Pancreas (tissue), 10 donors: ENCODE measurements at regions not wholly inside any gene's neighbourhood (a gene's known extent, or its start where the extent isn't known, plus 50 kb on each side); places are given as distances from the start of the nearest gene placed in this dataset.

Experiments used
- ATAC-seq, 4 donors: fragments of 200-7000 bp; cut with Tn5 transposase; one replicate each; pipeline versions ENCODE4 v1.8.0 to v1.9.1; 2020; ENCODE audit warnings: mild to moderate bottlenecking in 4 of 4, moderate library complexity in 4 of 4
- DNase-seq, 6 donors: peaks; one replicate each; pipeline ENCODE4 v3.0.0-alpha.2; 2020
- FAIRE-seq: peaks from 2 replicates; lab custom pipeline; 2012; peaks lifted over from hg19 to GRCh38; lab: Jason Lieb, UNC
- H3K27ac ChIP-seq, 4 donors: fragments of 200-600 bp; sonication (generic); 1 replicate in 3 of 4; 2 replicates in 1 of 4; pipeline versions ENCODE4 v1.5.0 to v1.8.0; 2020
- H3K27me3 ChIP-seq, 4 donors: fragments of 200-600 bp; one replicate each; pipeline ENCODE4 v1.8.0; 2021
- H3K36me3 ChIP-seq, 3 donors: fragments of 200-600 bp; sonication (generic) in 1 of 3; one replicate each; pipeline versions ENCODE4 v1.5.0 to v1.8.0; 2020 to 2021
- H3K4me1 ChIP-seq, 3 donors: fragments of 200-600 bp; one replicate each; pipeline ENCODE4 v1.8.0; 2021
- H3K4me3 ChIP-seq, 4 donors: fragments of 200-600 bp; sonication (generic) in 2 of 4; one replicate each; pipeline versions ENCODE4 v1.5.0 to v1.8.0; 2020 to 2021
- H3K9me3 ChIP-seq, 4 donors: fragments of 200-600 bp; one replicate each; pipeline ENCODE4 v1.8.0; 2021
- WGBS, 2 donors: extraction: QIAGEN DNeasy Blood & Tissue Kit; methylation state at CpG; one replicate each; pipeline ENCODE4 v1.1.7; 2013; 5-methylcytosine and 5-hydroxymethylcytosine counted together
- intact Hi-C, 3 donors: fragments of 100-400 bp; cut with DNase I; formaldehyde crosslinking; loops; one replicate each; pipeline versions ENCODE4 v1.11.1 to v1.14.2; 2022
- TF ChIP-seq, protein P1 (sequence below), 4 donors: fragments of 200-600 bp; sonication (generic) in 3 of 4; IDR thresholded peaks; one replicate each; pipeline versions ENCODE4 v1.5.0 to v1.8.0; 2021; ENCODE audit warnings: antibody characterized with exemption in 4 of 4
- donor health status: healthy with polysubstance abuse.
- donor health status: DM: no; HTN: no; CAD: no; lungs with moderate emphysema.
- donor health status: DM: no; HTN: no; CAD: no.
- donor health status: control.
- donor health status: control.
- donor health status: Bipolar disorder and iron deficiency.
- donor health status: DM: yes; HTN: yes; CAD: no.
- donor health status: DM: no; HTN: no; CAD: no.
- donor health status: DM: no; HTN: no; CAD: no.
- donor health status: DM: yes; HTN: yes; CAD: no.

- 38 to 52% methylated on average over 1 of the region's 1 CpG for WGBS, 2 donors
- Histone ChIP-seq H3K36me3 (no peaks in the 10 kb centered on the region), H3K4me1 (no peaks in the 10 kb centered on the region), H3K9me3 (no peaks in the 10 kb centered on the region), H3K27me3 (no peaks in the 10 kb centered on the region), H3K4me3 (no peak overlapping the region), H3K27ac (no peak overlapping the region)
- intact Hi-C loops = no loop called here
- TF ChIP-seq, protein P1, sequence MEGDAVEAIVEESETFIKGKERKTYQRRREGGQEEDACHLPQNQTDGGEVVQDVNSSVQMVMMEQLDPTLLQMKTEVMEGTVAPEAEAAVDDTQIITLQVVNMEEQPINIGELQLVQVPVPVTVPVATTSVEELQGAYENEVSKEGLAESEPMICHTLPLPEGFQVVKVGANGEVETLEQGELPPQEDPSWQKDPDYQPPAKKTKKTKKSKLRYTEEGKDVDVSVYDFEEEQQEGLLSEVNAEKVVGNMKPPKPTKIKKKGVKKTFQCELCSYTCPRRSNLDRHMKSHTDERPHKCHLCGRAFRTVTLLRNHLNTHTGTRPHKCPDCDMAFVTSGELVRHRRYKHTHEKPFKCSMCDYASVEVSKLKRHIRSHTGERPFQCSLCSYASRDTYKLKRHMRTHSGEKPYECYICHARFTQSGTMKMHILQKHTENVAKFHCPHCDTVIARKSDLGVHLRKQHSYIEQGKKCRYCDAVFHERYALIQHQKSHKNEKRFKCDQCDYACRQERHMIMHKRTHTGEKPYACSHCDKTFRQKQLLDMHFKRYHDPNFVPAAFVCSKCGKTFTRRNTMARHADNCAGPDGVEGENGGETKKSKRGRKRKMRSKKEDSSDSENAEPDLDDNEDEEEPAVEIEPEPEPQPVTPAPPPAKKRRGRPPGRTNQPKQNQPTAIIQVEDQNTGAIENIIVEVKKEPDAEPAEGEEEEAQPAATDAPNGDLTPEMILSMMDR (IDR thresholded peaks at IDR 0.05) = no peak
- ATAC-seq (no peak), FAIRE-seq (no peak), DNase-seq (no peak)
These were observed 1132.4 kb upstream of the CDH2 start for GRCh38 chr18:29309366-29309765.

DNA sequence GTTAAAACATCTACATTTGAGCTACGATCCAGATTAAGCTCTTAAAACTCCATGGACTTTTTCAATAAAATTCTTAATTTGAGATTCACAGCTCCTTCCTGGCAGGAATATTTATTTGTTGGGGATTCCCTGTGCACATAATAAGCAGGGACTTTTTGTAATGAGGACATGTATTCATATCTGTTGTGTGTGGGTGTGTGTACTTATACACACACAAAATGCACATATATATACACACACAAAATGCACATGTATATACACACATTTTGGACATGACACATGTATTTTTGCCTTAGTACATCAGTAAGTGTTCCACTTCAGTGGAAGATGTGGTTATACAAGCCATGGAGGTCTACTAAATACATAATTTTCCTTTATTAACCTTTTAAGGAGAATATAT, 1131.1 kb upstream of the CDH2 start:
- no peak for ATAC-seq
- Histone ChIP-seq H3K27me3 (no peaks in the 10 kb centered on the region), H3K27ac (no peak overlapping the region), H3K4me1 (no peaks in the 10 kb centered on the region), H3K4me3 (no peak overlapping the region), H3K9me3 (no peaks in the 10 kb centered on the region), H3K36me3 (no peaks in the 10 kb centered on the region)
- WGBS, 2 donors = 72 to 73% methylated on average over 1 of the region's 1 CpG
- TF ChIP-seq, protein P1 (IDR thresholded peaks at IDR 0.05) = no peak
- no peak for FAIRE-seq
- DNase-seq = no peak
- intact Hi-C loops = no loop called here

- no peak for ATAC-seq
- H3K4me3 ChIP-seq = no peak overlapping the region
- 78 to 89% methylated on average over 2 of the region's 2 CpGs for WGBS, 2 donors
- H3K27me3 ChIP-seq = no peaks in the 10 kb centered on the region
- H3K27ac ChIP-seq = no peak overlapping the region
- FAIRE-seq = no peak
- intact Hi-C loops = no loop called here
- H3K9me3 ChIP-seq = no peaks in the 10 kb centered on the region
- TF ChIP-seq, protein P1 (IDR thresholded peaks at IDR 0.05) = no peak
- H3K36me3 ChIP-seq = no peaks in the 10 kb centered on the region
- H3K4me1 ChIP-seq = no peaks in the 10 kb centered on the region
- DNase-seq = no peak
These were observed 1130.3 kb upstream of the CDH2 start for GRCh38 chr18:29307231-29307630.

- Histone ChIP-seq H3K27ac (no peak overlapping the region), H3K4me1 (no peaks in the 10 kb centered on the region), H3K36me3 (no peaks in the 10 kb centered on the region), H3K4me3 (no peak overlapping the region), H3K9me3 (no peaks in the 10 kb centered on the region), H3K27me3 (no peaks in the 10 kb centered on the region)
- DNase-seq (no peak), ATAC-seq (no peak), FAIRE-seq (no peak)
- TF ChIP-seq, protein P1 (IDR thresholded peaks at IDR 0.05) = no peak
- WGBS, 2 donors = 54 to 63% methylated on average over 3 of the region's 3 CpGs
- intact Hi-C loops = no loop called here
These were observed 1128.6 kb upstream of the CDH2 start for GRCh38 chr18:29305516-29305915.

DNA sequence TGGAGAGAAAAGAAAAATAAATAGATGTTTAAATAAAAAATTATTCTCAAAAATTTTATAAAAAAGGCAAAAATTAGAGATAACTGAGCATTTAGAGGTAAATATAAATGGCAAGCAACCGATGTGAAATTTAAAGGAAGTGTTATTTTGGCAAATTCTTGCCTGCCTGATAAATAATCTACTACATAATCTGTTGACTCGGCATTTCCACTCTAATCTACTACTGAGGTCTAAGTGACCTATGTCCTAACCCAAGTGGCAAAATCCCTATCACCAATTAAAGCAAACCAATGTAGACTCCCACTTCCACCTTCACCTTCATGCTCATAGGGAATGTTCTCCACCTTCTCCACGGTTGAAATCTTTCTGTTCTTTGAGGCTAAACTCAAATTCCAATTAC, 1124.1 kb upstream of the CDH2 start:
- H3K4me3 ChIP-seq = no peak overlapping the region
- no peak overlapping the region for H3K27ac ChIP-seq
- H3K9me3 ChIP-seq = no peaks in the 10 kb centered on the region
- 46 to 67% methylated on average over 3 of the region's 3 CpGs for WGBS, 2 donors
- DNase-seq (no peak), FAIRE-seq (no peak), ATAC-seq (no peak)
- H3K27me3 ChIP-seq = no peaks in the 10 kb centered on the region
- no peaks in the 10 kb centered on the region for H3K4me1 ChIP-seq
- TF ChIP-seq, protein P1 (IDR thresholded peaks at IDR 0.05) = no peak
- no peaks in the 10 kb centered on the region for H3K36me3 ChIP-seq
- intact Hi-C loops = no loop called here
